SK-N-SH (cell line): ENCODE measurements at regions not wholly inside any gene's neighbourhood (a gene's known extent, or its start where the extent isn't known, plus 50 kb on each side); places are given as distances from the start of the nearest gene placed in this dataset.

Experiments
- EZH2phosphoT487 ChIP-seq: fragments of 200-600 bp; sonication (generic); IDR thresholded peaks from 2 replicates; pipeline ENCODE4 v1.6.1; 2017; ENCODE audit warnings: low read depth, mixed run types, mild to moderate bottlenecking, antibody characterized with exemption, moderate library complexity, borderline replicate concordance
- FOSL2 ChIP-seq: IDR thresholded peaks from 2 replicates; pipeline ENCODE4 v1.4.0; 2012; ENCODE audit warnings: low read depth, mild to moderate bottlenecking, moderate library complexity, borderline replicate concordance
- MXI1 ChIP-seq: IDR thresholded peaks from 2 replicates; pipeline ENCODE4 v1.6.1; 2012; ENCODE audit warnings: mild to moderate bottlenecking, low read depth, low read length, improper control_type of control experiment
- POLR2AphosphoS5 ChIP-seq: IDR thresholded peaks from 2 replicates; pipeline ENCODE4 v1.6.1; 2012; ENCODE audit warnings: low read depth, low read length
- TCF12 ChIP-seq: IDR thresholded peaks from 2 replicates; pipeline ENCODE4 v1.4.0; 2012
- YY1 ChIP-seq: IDR thresholded peaks from 2 replicates; pipeline ENCODE4 v1.4.0; 2012; ENCODE audit warnings: low read depth, mild to moderate bottlenecking
- TF ChIP-seq, protein P1 (sequence below): fragments of 200-600 bp; sonication (generic); IDR thresholded peaks from 2 replicates; pipeline ENCODE4 v1.6.1; 2017; ENCODE audit warnings: antibody characterized with exemption, mild to moderate bottlenecking, moderate library complexity
- TF ChIP-seq, protein P2 (sequence below): IDR thresholded peaks from 2 replicates; pipeline ENCODE4 v1.6.1; 2012; ENCODE audit warnings: mild to moderate bottlenecking, low read depth, low read length, moderate library complexity
- TF ChIP-seq, protein P3 (sequence below): fragments of 150-350 bp; IDR thresholded peaks from 2 replicates; pipeline ENCODE4 v1.6.1; 2016; ENCODE audit warnings: mild to moderate bottlenecking, low read depth, low read length
- TF ChIP-seq, protein P4 (sequence below): IDR thresholded peaks from 2 replicates; pipeline ENCODE4 v1.4.0; 2012; ENCODE audit warnings: low read depth, borderline replicate concordance

DNA sequence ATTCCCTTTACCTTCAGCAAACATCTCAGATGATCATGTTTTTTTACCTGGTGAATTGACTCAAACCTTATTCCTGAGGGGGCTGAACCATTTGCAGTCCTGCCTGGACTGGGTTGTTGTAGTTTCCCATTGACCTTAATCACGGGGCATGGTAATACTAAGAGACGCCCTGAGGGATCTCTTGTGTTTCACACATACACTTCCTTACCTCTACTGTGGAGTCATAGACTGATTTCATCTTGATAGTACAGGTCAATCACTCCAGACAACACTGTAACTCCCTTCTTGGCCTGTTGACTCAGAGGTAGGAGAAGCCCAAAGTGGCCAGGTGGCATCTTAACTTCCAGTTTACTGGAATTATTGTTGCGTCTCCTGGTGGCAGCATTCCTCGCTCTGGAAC is 1064.0 kb upstream of the PCDH10 start:
- TF ChIP-seq, protein P1, sequence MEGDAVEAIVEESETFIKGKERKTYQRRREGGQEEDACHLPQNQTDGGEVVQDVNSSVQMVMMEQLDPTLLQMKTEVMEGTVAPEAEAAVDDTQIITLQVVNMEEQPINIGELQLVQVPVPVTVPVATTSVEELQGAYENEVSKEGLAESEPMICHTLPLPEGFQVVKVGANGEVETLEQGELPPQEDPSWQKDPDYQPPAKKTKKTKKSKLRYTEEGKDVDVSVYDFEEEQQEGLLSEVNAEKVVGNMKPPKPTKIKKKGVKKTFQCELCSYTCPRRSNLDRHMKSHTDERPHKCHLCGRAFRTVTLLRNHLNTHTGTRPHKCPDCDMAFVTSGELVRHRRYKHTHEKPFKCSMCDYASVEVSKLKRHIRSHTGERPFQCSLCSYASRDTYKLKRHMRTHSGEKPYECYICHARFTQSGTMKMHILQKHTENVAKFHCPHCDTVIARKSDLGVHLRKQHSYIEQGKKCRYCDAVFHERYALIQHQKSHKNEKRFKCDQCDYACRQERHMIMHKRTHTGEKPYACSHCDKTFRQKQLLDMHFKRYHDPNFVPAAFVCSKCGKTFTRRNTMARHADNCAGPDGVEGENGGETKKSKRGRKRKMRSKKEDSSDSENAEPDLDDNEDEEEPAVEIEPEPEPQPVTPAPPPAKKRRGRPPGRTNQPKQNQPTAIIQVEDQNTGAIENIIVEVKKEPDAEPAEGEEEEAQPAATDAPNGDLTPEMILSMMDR, result no peak
- TF ChIP-seq, protein P2, sequence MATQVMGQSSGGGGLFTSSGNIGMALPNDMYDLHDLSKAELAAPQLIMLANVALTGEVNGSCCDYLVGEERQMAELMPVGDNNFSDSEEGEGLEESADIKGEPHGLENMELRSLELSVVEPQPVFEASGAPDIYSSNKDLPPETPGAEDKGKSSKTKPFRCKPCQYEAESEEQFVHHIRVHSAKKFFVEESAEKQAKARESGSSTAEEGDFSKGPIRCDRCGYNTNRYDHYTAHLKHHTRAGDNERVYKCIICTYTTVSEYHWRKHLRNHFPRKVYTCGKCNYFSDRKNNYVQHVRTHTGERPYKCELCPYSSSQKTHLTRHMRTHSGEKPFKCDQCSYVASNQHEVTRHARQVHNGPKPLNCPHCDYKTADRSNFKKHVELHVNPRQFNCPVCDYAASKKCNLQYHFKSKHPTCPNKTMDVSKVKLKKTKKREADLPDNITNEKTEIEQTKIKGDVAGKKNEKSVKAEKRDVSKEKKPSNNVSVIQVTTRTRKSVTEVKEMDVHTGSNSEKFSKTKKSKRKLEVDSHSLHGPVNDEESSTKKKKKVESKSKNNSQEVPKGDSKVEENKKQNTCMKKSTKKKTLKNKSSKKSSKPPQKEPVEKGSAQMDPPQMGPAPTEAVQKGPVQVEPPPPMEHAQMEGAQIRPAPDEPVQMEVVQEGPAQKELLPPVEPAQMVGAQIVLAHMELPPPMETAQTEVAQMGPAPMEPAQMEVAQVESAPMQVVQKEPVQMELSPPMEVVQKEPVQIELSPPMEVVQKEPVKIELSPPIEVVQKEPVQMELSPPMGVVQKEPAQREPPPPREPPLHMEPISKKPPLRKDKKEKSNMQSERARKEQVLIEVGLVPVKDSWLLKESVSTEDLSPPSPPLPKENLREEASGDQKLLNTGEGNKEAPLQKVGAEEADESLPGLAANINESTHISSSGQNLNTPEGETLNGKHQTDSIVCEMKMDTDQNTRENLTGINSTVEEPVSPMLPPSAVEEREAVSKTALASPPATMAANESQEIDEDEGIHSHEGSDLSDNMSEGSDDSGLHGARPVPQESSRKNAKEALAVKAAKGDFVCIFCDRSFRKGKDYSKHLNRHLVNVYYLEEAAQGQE, result no peak
- TF ChIP-seq MXI1 (no peak), TCF12 (no peak), EZH2phosphoT487 (no peak), POLR2AphosphoS5 (no peak), YY1 (no peak), FOSL2 (no peak)
- TF ChIP-seq, protein P3, sequence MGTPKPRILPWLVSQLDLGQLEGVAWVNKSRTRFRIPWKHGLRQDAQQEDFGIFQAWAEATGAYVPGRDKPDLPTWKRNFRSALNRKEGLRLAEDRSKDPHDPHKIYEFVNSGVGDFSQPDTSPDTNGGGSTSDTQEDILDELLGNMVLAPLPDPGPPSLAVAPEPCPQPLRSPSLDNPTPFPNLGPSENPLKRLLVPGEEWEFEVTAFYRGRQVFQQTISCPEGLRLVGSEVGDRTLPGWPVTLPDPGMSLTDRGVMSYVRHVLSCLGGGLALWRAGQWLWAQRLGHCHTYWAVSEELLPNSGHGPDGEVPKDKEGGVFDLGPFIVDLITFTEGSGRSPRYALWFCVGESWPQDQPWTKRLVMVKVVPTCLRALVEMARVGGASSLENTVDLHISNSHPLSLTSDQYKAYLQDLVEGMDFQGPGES, result no peak
- TF ChIP-seq, protein P4, sequence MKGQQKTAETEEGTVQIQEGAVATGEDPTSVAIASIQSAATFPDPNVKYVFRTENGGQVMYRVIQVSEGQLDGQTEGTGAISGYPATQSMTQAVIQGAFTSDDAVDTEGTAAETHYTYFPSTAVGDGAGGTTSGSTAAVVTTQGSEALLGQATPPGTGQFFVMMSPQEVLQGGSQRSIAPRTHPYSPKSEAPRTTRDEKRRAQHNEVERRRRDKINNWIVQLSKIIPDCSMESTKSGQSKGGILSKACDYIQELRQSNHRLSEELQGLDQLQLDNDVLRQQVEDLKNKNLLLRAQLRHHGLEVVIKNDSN, result no peak
